NB4 (cell line): ENCODE measurements at regions not wholly inside any gene's neighbourhood (a gene's known extent, or its start where the extent isn't known, plus 50 kb on each side); places are given as distances from the start of the nearest gene placed in this dataset.

ENCODE experiments used
- DNase-seq: peaks from one replicate; pipeline ENCODE4 v3.0.0; 2010; ENCODE audit warnings: low read depth
- H3K4me3 ChIP-seq: one replicate; pipeline ENCODE4 v1.5.1; 2011; ENCODE audit warnings: mild to moderate bottlenecking, low read depth, low read length, moderate library complexity
- CTCF ChIP-seq: IDR thresholded peaks from one replicate; pipeline ENCODE4 v1.5.1; 2012; ENCODE audit warnings: low read depth, low read length
- MAX ChIP-seq: IDR thresholded peaks from 2 replicates; pipeline ENCODE4 v1.6.1; 2011; ENCODE audit warnings: low read depth, low read length
- MYC ChIP-seq: IDR thresholded peaks from 2 replicates; pipeline ENCODE4 v1.6.1; 2011; ENCODE audit warnings: low read depth, low read length
- POLR2A ChIP-seq: IDR thresholded peaks from 2 replicates; pipeline ENCODE4 v1.6.1; 2011; ENCODE audit warnings: mild to moderate bottlenecking; ENCODE audit not compliant: insufficient read length; ENCODE audit errors: extremely low read depth

- no peak for DNase-seq
- H3K4me3 ChIP-seq, result no peak overlapping the region
- TF ChIP-seq MAX (no peak), MYC (no peak), POLR2A (no peak), CTCF (no peak)
These were observed 302.5 kb downstream of the ZNF536 start for GRCh38 chr19:30674656-30675055.

GRCh38 chr19:30673336-30673735 lies 301.2 kb downstream of the ZNF536 start:
- DNase-seq, result no peak
- TF ChIP-seq MAX, result no peak
- TF ChIP-seq MYC, result no peak
- no peak for TF ChIP-seq POLR2A
- no peak for TF ChIP-seq CTCF
- H3K4me3 ChIP-seq, result no peak overlapping the region

GRCh38 chr19:30672926-30673325 lies 300.7 kb downstream of the ZNF536 start:
- H3K4me3 ChIP-seq, result no peak overlapping the region
- no peak for DNase-seq
- no peak for TF ChIP-seq MAX
- no peak for TF ChIP-seq POLR2A
- no peak for TF ChIP-seq CTCF
- no peak for TF ChIP-seq MYC

- no peak overlapping the region for H3K4me3 ChIP-seq
- DNase-seq, result no peak
- TF ChIP-seq MAX (no peak), CTCF (no peak), POLR2A (no peak), MYC (no peak)
These were observed 299.5 kb downstream of the ZNF536 start for GRCh38 chr19:30671622-30672051.

GRCh38 chr19:30671367-30671619 lies 299.1 kb downstream of the ZNF536 start:
- no peak for DNase-seq
- no peak for TF ChIP-seq CTCF
- no peak for TF ChIP-seq POLR2A
- H3K4me3 ChIP-seq, result no peak overlapping the region

- DNase-seq, result no peak
- H3K4me3 ChIP-seq, result no peak overlapping the region
- TF ChIP-seq MYC (no peak), POLR2A (no peak), MAX (no peak), CTCF (no peak)
These were observed 298.6 kb downstream of the ZNF536 start for GRCh38 chr19:30670562-30671366.
